ENCODE measurements at regions not wholly inside any gene's neighbourhood (a gene's known extent, or its start where the extent isn't known, plus 50 kb on each side); places are given as distances from the start of the nearest gene placed in this dataset.
"Not testable (repeated sequence)": the region's sequence is repeated elsewhere in the genome, so short reads cannot be mapped to it uniquely, and the experiment has no call there.

DNA sequence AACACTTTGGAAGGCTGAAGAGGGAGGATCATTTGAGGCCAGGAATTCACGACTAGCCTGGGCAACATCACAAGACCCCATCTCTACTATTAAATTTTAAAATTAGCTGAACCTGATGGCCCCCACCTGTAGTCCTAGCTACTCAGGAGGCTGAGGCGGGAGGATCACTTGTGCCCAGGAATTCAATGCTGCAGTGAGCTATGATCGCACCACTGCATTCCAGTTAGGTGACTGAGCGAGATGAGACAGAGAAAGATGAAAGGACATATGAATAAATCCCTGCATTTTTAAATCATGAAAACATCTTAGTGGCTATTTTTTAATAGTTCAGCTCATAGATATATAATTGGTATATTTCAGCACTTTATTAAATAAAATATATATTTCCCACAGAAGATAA, 93.8 kb downstream of the GPR63 start:
- no peak for DNase-seq

DNA sequence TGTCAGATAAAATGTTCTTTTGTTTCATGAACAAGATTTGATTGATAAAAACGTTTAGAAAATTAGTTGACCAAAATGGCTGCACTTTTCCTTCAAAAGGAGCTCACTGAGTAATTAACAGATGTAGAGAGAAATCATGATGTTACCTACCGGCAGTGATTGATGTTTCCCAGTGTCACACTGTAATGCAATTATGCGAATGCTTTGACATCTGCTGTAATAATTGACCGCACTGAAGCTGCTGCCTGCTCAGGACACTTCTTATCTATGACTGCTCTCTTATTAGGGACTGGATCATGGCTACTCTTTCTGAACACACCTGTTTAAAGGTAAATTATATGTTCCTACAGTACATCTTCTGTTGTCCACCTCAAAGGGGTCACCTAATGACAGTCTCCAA, 94.6 kb downstream of the GPR63 start:
- DNase-seq: no peak

DNA sequence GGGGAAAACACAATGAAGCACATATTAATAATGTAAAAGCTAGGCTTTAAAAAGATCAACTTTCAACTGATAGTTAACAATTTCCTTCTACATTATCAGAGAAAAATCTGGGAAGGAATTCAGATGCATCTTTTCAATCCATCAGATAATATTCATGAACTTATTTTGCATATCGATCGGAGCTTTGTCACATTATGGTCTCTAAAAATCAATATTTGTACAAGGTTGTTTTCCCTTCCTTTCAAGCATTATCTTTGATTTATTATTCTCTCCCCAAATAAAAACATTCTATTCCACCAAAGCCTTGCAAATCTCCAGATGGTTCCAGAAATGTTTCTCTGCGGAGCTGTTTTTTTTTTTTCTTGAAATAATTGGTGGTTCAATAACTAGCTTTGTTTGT, 101.9 kb downstream of the GPR63 start:
- DNase-seq: no peak

DNA sequence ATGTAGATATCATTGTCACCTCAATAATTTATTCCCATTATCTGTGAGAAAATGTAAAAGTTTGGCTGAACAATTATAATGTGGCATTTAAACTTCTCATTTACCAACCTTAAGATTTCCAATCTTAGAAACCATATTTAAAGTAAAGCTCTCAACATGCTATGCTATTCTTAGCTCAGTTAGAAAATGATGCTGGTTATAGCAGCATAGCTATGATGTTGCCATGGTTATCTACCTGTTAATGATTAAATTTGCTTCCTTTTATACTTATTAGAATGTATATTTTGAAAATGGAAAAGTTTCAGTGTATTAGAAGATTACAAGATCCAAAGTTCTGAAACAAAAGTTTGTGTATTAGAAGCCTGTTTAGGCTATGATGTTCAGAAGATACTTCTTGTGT, 110.1 kb downstream of the GPR63 start:
- no peak for DNase-seq

DNA sequence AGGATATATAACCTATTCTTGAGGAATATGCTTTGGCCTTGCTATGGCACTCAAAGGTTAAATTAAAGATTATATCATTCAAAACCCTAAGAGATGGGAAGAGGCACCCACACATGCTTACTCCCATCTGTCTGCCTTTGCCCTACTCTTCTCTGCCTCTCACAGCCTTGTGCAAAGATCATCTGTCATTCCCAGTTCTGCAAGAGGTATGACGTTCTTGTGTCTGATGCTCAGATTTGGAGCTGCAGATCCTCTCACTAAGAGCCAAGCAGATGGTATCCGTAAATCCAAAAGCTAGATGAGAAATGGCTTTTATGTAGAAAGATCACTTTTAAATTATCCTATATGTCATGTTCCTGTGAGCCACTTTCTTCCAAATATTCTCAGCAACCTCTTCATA, 112.0 kb downstream of the GPR63 start:
- no peak for DNase-seq

DNA sequence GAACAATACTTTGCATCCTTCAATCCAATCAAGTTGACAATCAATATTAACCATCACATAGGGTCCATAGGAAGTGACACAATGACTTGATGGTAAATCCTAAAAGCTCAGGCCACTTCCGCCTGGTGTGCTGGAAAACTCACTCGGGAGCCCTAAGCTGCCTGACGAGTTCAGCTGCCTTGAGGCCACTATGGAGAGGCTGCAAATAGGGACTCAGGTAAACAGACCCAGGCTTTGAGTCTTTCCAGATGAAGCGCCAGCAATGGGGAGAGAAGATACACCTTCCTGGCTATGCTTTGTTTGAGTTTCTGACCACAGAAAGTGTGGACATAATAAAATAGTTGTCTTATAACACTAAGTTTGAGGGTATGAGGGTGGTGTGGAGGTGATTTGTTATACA, 112.6 kb downstream of the GPR63 start:
- no peak for DNase-seq

DNA sequence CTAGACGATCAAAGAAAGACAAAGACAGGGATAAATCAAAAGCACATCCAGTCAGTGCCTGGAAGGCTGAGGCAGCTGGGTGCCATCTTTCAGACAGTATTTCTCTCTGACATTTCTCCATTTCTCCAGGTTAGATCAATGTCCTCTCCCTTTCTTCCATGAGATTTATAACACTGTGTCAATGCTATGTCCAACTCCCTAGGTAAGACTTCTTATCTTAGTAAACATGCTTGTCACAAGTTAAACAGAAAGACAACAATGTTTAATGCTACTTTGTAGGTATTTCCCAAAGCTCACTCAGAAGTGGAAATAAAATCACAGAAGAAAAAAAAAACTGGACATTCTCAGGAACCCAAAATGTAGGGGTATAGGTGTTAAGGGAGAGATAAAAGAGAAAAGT, 113.9 kb downstream of the GPR63 start:
- no peak for DNase-seq

DNA sequence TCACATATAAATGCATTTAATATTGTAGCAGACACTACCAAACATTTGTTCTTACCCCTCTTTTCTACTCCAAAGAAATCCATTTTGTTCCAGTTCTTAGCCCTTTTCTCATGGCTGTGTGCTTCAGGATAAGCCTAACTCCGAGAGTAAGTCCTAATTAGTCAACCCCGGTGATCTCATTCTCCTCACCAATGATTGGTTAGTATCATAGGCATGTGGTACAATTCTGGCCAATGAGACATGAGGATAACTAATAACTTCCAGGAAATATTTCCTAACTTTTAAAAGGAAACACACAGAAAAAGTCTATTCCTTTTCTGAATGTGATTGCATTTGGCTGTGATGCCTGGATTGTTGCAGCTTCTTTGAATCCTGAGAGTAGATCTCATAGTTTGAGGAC, 116.0 kb downstream of the GPR63 start:
- DNase-seq: no peak

DNA sequence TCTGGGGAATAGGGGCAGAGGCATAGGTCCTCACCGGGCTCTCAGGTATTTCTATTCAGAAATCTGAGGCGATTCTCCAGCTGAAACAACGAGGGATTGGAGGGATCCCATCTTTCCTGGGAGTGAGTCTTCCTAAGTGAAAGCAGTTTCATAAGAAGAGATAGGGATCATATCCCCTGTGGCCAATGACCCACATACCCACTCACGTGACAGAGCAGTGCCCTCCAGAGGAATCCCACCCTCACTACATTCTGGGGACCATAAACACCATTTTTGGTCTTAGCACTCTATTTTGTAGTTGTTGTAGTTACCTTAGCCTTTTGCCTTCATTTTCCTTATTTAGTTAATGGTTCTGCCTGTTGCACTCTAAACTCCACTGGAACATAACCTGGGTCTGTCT, 121.1 kb downstream of the GPR63 start:
- no peak for DNase-seq

DNA sequence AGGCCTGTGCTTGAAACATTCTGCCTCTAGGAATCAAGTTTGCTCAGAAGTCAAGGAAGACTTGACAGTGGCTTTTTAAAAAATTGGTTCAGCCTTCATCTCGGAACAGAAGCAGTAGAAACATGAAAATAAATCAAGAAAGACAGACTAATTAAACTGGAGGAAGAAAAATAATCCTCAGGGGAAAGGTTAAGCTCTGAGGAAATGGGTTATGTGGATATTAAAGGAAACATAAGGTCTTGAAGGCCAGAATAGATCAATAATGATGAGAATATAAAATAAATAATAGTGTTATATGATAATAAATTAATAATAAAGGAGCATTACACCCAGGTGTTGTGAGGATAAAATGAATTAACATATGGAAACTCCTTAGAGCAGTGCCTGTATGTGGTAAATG, 121.7 kb downstream of the GPR63 start:
- no peak for DNase-seq

DNA sequence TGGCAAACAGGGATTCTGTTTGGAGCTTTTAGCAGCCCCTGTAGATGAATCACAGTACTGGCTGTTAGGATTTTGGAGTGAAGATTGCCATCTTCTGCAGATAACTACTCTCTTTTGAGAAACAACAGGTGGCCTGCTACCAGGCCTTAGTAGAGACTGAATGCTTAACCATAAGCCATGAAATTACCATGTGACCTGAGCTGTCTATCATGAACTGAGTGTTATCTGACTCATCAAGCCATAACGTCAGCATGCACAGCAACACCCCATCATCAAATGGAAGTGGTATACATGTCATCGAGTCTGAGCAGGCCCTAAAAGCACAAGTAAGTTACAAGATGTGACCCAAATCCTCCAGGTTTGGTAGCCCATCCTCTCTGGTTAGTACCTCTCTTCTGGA, 132.6 kb downstream of the GPR63 start:
- DNase-seq: peak; percentile 3

DNA sequence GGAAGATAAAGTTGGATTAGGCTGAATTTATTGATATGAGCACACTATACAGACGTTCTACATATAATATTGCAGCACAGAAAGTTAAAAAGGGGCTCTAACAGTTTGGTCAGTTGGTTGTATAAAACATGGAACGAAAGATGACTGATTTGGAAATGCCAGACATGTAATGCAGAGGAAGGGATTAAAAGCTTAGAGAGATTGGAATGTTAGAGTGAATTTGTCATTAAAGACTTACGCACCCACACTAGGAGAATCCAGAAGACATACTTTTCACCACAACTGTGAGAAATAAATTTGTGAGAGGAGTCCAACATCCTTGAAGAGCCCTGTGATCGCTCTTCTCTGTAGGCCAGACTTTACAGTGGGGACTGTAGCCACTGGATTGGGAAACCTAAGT, 134.7 kb downstream of the GPR63 start:
- DNase-seq: no peak

DNA sequence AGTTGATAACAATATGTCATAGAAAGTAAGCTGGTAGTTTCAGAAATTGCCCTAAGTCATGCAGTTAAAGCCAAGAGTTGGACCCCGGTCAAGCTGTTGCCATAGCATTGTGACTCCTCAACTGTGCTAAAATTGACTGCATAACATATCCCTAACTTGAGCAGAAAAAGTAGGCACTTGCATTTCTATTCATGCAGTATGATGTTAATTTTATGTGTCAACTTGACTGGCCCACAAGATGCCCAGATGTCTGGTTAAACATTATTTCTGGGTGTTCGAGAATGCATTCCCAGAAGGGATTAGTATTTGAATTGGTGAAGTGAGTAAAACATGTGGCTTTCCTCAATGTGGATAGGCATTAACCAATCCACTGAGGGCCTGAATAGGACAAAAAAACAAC, 136.4 kb downstream of the GPR63 start:
- no peak for DNase-seq

DNA sequence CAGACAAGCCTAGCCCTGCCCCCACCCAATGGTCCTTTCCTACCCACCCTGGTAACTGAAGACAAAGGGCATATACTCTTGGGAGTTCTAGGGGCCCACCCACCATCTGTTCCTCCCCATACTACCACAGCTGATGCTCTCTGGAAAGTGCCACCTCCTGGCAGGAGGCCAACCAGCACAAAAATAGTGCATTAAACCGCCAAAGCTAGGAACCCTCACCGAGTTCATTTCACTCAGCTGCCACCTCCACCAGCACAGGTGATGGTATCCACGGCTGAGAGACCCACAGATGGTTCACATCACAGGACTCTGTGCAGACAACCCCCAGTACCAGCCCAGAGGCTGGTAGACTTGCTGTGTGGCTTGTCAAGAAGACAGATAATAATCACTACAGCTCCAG, 131.5 kb downstream of the FHL5 start:
- DNase-seq: not testable (repeated sequence)

DNA sequence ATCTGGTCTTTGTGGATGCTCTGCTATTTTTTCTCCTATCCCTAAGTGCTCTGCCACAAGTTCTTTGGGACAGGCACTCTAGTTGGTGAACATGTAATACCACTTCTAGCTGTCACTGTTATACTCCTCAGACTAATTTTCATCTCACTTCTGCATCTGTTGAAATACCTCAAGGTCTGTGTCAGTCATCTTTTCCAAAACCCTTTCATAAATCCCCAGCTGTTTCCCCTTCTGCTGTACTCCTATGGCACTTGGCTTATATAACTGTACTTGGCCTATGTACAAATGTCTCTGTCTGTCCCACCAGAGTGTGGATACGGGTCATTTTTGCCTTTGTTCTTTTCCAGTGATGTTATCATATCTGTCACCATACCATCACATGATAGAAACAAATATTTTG, 124.2 kb downstream of the FHL5 start:
- DNase-seq: no peak

DNA sequence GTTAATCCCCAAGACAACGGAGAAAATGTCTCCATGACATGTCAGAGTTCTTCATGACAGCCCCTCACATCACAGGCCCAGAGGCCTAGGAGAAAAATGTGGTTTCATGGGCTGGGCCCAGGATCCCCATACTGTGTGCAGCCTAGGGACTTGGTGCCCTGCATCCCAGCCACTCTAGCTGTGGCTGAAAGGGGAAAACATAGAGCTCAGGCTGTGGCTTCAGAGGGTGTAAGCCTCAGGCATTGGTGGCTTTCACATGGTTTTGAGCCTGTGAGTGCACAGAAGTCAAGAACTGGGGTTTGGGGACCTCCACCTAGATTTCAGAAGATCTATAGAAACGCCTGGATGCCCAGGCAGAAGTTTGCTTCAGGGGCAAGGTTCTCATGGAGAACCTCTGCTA, 122.8 kb downstream of the FHL5 start:
- no peak for DNase-seq

DNA sequence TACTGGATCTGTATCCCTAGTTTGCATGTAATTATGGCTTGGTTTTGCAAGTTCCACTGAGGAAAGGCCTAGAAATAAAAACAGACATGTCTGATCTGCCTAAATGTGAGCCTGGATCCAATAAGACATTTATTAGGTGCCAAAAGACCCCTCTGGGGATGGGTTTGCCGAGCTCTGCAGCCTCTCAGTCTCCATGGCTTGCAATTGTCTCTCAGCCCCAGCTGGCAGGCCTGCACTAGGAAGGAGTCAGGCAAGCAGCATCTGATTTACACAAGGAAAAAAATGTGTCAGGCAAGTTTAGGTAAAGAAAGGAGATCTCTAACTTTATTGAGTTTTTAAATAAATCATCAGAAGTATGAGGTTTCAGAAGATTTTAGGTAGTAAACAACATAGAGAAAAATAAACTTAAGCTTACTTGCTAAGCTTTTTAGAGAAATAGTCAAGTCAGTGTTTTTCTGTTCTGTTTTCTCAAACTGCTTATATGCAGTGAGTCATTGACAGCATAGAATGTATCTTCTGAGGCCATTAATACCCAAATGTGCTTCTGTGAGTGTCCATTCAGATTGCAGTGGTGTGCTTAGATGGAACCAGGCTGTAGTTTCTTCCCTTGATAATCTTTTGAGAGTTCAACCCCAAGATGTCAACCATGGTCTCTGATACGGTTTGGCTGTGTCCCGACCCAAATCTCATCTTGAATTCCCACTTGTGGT, 121.0 kb downstream of the FHL5 start:
- no peak for DNase-seq

DNA sequence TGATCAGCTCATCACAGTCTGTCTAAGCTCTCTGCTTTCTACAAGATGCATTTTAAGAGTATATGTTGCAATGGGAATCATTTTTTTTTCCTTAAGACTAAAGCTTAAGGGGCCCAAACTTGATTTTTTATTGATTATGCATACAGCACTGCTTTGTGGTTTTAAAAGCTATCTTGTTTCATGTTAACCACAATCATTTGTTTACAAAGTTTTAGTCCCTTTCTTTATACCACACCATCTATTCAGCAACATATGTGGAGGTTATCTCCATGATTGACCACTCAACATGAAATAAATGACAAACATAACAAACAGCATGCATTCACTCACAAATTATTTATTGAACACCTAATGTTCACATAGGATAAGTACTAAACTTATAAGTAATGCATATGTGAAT, 119.1 kb downstream of the FHL5 start:
- no peak for DNase-seq

DNA sequence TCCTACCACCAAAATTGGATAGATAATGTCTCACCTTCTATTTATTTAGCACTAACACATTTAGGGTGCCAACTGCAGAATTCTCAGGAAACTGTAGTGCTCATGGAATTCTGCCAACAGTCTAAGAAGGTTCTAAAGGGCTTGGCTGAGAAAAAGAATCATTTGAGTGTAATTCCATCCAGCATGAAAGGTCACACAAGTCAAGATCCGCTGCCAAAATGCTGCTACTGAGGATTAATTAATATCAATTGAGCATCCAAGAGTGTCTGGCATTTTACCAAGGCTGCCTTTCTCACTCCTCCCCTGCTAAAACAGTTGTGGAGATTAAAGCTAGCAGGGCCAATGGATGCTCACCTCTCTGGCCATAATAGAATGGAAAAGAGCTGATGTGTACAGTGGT, 112.7 kb downstream of the FHL5 start:
- no peak for DNase-seq
